ENCODE measurements at regions not wholly inside any gene's neighbourhood (a gene's known extent, or its start where the extent isn't known, plus 50 kb on each side); places are given as distances from the start of the nearest gene placed in this dataset.

- no CpG with 5 or more reads among the region's 6 CpGs for WGBS (ENCODE audit: extremely low coverage, insufficient coverage, low lambda C conversion rate)
- no peak overlapping the region for H2BK5ac ChIP-seq (ENCODE audit: low read length)
- H3K36me3 ChIP-seq (ENCODE audit: control insufficient read depth, insufficient read depth, low read length) = no peaks in the 10 kb centered on the region
- DNase-seq = no peak
- no peak overlapping the region for H2BK15ac ChIP-seq (replicated peaks; ENCODE audit: low read depth)
- H3K27ac ChIP-seq (ENCODE audit: low read depth, low read length) = no peak overlapping the region
- no peak overlapping the region for H3K18ac ChIP-seq (ENCODE audit: low read length)
- no peak overlapping the region for H4K5ac ChIP-seq (ENCODE audit: low read length)
- no peak overlapping the region for H3K4me2 ChIP-seq (ENCODE audit: low read length)
- H2AK5ac ChIP-seq (ENCODE audit: low read length) = no peak overlapping the region
- no peak overlapping the region for H3K9ac ChIP-seq (ENCODE audit: low read length)
- no peak overlapping the region for H3K4me3 ChIP-seq (ENCODE audit: low read length)
- H3K56ac ChIP-seq (ENCODE audit: low read length) = no peak overlapping the region
- no peaks in the 10 kb centered on the region for H3K79me2 ChIP-seq (ENCODE audit: control insufficient read depth, insufficient read depth, low read length)
- no peak overlapping the region for H4K8ac ChIP-seq (ENCODE audit: low read depth, low read length)
- H3K27me3 ChIP-seq (ENCODE audit: insufficient read depth, low read length, poor library complexity) = no peaks in the 10 kb centered on the region
- no peaks in the 10 kb centered on the region for H3K79me1 ChIP-seq (ENCODE audit: low read length)
- H2BK120ac ChIP-seq (ENCODE audit: low read depth, low read length) = no peak overlapping the region
- no peaks in the 10 kb centered on the region for H3K4me1 ChIP-seq (ENCODE audit: control insufficient read depth, low read depth, low read length)
- H3K23ac ChIP-seq (ENCODE audit: low read length) = no peak overlapping the region
- no peak overlapping the region for H3K4ac ChIP-seq (ENCODE audit: low read depth, low read length)
These were observed 286.5 kb upstream of the RBMS3 start for GRCh38 chr3:28994161-28994905.

- H3K36me3 ChIP-seq (ENCODE audit: control insufficient read depth, insufficient read depth, low read length) = no peaks in the 10 kb centered on the region
- no peak overlapping the region for H2AK5ac ChIP-seq (ENCODE audit: low read length)
- H3K79me1 ChIP-seq (ENCODE audit: low read length) = no peaks in the 10 kb centered on the region
- H3K9ac ChIP-seq (ENCODE audit: low read length) = no peak overlapping the region
- no CpG with 5 or more reads among the region's 4 CpGs for WGBS (ENCODE audit: extremely low coverage, insufficient coverage, low lambda C conversion rate)
- DNase-seq = no peak
- no peak overlapping the region for H3K27ac ChIP-seq (ENCODE audit: low read depth, low read length)
- H3K4me2 ChIP-seq (ENCODE audit: low read length) = no peak overlapping the region
- no peaks in the 10 kb centered on the region for H3K27me3 ChIP-seq (ENCODE audit: insufficient read depth, low read length, poor library complexity)
- H3K56ac ChIP-seq (ENCODE audit: low read length) = no peak overlapping the region
- no peaks in the 10 kb centered on the region for H3K79me2 ChIP-seq (ENCODE audit: control insufficient read depth, insufficient read depth, low read length)
- no peak overlapping the region for H3K23ac ChIP-seq (ENCODE audit: low read length)
- H4K8ac ChIP-seq (ENCODE audit: low read depth, low read length) = no peak overlapping the region
- H2BK120ac ChIP-seq (ENCODE audit: low read depth, low read length) = no peak overlapping the region
- no peaks in the 10 kb centered on the region for H3K4me1 ChIP-seq (ENCODE audit: control insufficient read depth, low read depth, low read length)
- no peak overlapping the region for H2BK5ac ChIP-seq (ENCODE audit: low read length)
- no peak overlapping the region for H3K4me3 ChIP-seq (ENCODE audit: low read length)
- no peak overlapping the region for H3K18ac ChIP-seq (ENCODE audit: low read length)
- no peak overlapping the region for H4K5ac ChIP-seq (ENCODE audit: low read length)
- H3K4ac ChIP-seq (ENCODE audit: low read depth, low read length) = no peak overlapping the region
- H2BK15ac ChIP-seq (replicated peaks; ENCODE audit: low read depth) = no peak overlapping the region
These were observed 275.8 kb upstream of the RBMS3 start for GRCh38 chr3:29004885-29005599.

GRCh38 chr3:29005862-29006261 lies 275.0 kb upstream of the RBMS3 start:
- no peak overlapping the region for H3K4me3 ChIP-seq (ENCODE audit: low read length)
- H3K27ac ChIP-seq (ENCODE audit: low read depth, low read length) = no peak overlapping the region
- H3K36me3 ChIP-seq (ENCODE audit: control insufficient read depth, insufficient read depth, low read length) = no peaks in the 10 kb centered on the region
- H3K56ac ChIP-seq (ENCODE audit: low read length) = no peak overlapping the region
- H3K18ac ChIP-seq (ENCODE audit: low read length) = no peak overlapping the region
- no peak overlapping the region for H2AK5ac ChIP-seq (ENCODE audit: low read length)
- no peak overlapping the region for H2BK120ac ChIP-seq (ENCODE audit: low read depth, low read length)
- no peak overlapping the region for H2BK5ac ChIP-seq (ENCODE audit: low read length)
- H3K4ac ChIP-seq (ENCODE audit: low read depth, low read length) = no peak overlapping the region
- no peak overlapping the region for H3K23ac ChIP-seq (ENCODE audit: low read length)
- no peaks in the 10 kb centered on the region for H3K79me2 ChIP-seq (ENCODE audit: control insufficient read depth, insufficient read depth, low read length)
- H4K5ac ChIP-seq (ENCODE audit: low read length) = no peak overlapping the region
- no peak overlapping the region for H3K9ac ChIP-seq (ENCODE audit: low read length)
- no peak overlapping the region for H2BK15ac ChIP-seq (replicated peaks; ENCODE audit: low read depth)
- no peaks in the 10 kb centered on the region for H3K27me3 ChIP-seq (ENCODE audit: insufficient read depth, low read length, poor library complexity)
- H3K79me1 ChIP-seq (ENCODE audit: low read length) = no peaks in the 10 kb centered on the region
- H4K8ac ChIP-seq (ENCODE audit: low read depth, low read length) = no peak overlapping the region
- DNase-seq = no peak
- no peak overlapping the region for H3K4me2 ChIP-seq (ENCODE audit: low read length)
- H3K4me1 ChIP-seq (ENCODE audit: control insufficient read depth, low read depth, low read length) = no peaks in the 10 kb centered on the region

DNA sequence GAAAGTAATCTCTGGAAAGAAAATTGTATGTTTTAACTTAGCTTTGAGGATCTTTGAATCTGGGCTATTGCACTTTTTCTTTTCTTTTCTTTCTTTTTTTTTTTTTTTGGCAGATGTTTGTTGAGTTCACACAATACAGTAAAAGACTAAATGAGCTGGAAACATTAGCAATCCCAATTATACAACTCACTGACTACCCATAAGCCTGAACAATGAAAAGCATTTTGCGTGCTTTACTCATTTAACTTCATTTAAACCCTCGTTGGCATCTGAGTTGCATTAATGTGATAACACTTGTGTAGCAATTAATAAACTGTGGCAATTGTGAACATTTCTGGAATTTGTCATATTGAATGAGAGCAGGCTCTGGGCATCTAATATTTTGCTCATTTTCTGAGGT lies 269.4 kb upstream of the RBMS3 start:
- no peak overlapping the region for H2AK5ac ChIP-seq (ENCODE audit: low read length)
- H2BK120ac ChIP-seq (ENCODE audit: low read depth, low read length) = no peak overlapping the region
- H3K56ac ChIP-seq (ENCODE audit: low read length) = no peak overlapping the region
- no peak for DNase-seq
- H3K9ac ChIP-seq (ENCODE audit: low read length) = no peak overlapping the region
- H3K36me3 ChIP-seq (ENCODE audit: control insufficient read depth, insufficient read depth, low read length) = no peaks in the 10 kb centered on the region
- H3K27me3 ChIP-seq (ENCODE audit: insufficient read depth, low read length, poor library complexity) = no peaks in the 10 kb centered on the region
- H3K4me1 ChIP-seq (ENCODE audit: control insufficient read depth, low read depth, low read length) = no peaks in the 10 kb centered on the region
- no peak overlapping the region for H3K4ac ChIP-seq (ENCODE audit: low read depth, low read length)
- H2BK15ac ChIP-seq (replicated peaks; ENCODE audit: low read depth) = no peak overlapping the region
- H3K4me3 ChIP-seq (ENCODE audit: low read length) = no peak overlapping the region
- WGBS (ENCODE audit: extremely low coverage, insufficient coverage, low lambda C conversion rate) = no CpG with 5 or more reads among the region's 2 CpGs
- no peaks in the 10 kb centered on the region for H3K79me1 ChIP-seq (ENCODE audit: low read length)
- H3K18ac ChIP-seq (ENCODE audit: low read length) = no peak overlapping the region
- no peaks in the 10 kb centered on the region for H3K79me2 ChIP-seq (ENCODE audit: control insufficient read depth, insufficient read depth, low read length)
- H3K27ac ChIP-seq (ENCODE audit: low read depth, low read length) = no peak overlapping the region
- no peak overlapping the region for H3K4me2 ChIP-seq (ENCODE audit: low read length)
- H4K8ac ChIP-seq (ENCODE audit: low read depth, low read length) = no peak overlapping the region
- no peak overlapping the region for H3K23ac ChIP-seq (ENCODE audit: low read length)
- H4K5ac ChIP-seq (ENCODE audit: low read length) = no peak overlapping the region
- H2BK5ac ChIP-seq (ENCODE audit: low read length) = no peak overlapping the region

DNA sequence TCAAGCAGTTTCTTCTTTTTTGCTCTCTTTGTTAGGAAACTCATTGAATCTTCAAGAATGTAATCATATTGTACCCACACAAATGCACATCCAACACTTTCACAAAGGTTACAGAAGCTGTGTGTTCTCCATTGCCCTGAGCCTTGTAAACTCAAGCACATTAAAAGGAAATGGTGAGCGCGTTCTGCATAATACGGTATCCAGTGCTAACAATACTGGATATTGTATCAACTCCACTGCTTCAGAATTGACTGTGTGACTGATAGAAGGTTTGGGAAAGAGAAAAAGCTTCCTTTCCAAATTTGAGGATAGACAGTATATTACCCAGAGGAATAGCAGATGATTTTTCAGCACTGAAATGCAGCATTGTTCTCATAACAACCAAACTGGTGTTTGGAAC lies 268.9 kb upstream of the RBMS3 start:
- Histone ChIP-seq H3K4me2 (ENCODE audit: low read length) (no peak overlapping the region), H2BK5ac (ENCODE audit: low read length) (no peak overlapping the region), H3K18ac (ENCODE audit: low read length) (no peak overlapping the region), H3K79me1 (ENCODE audit: low read length) (no peaks in the 10 kb centered on the region), H3K4ac (ENCODE audit: low read depth, low read length) (no peak overlapping the region), H4K5ac (ENCODE audit: low read length) (no peak overlapping the region), H3K23ac (ENCODE audit: low read length) (no peak overlapping the region), H3K36me3 (ENCODE audit: control insufficient read depth, insufficient read depth, low read length) (no peaks in the 10 kb centered on the region), H3K4me3 (ENCODE audit: low read length) (no peak overlapping the region), H3K4me1 (ENCODE audit: control insufficient read depth, low read depth, low read length) (no peaks in the 10 kb centered on the region), H2BK120ac (ENCODE audit: low read depth, low read length) (no peak overlapping the region), H3K79me2 (ENCODE audit: control insufficient read depth, insufficient read depth, low read length) (no peaks in the 10 kb centered on the region), H3K56ac (ENCODE audit: low read length) (no peak overlapping the region), H3K9ac (ENCODE audit: low read length) (no peak overlapping the region), H3K27ac (ENCODE audit: low read depth, low read length) (no peak overlapping the region), H3K27me3 (ENCODE audit: insufficient read depth, low read length, poor library complexity) (no peaks in the 10 kb centered on the region), H2AK5ac (ENCODE audit: low read length) (no peak overlapping the region), H2BK15ac (replicated peaks; ENCODE audit: low read depth) (no peak overlapping the region), H4K8ac (ENCODE audit: low read depth, low read length) (no peak overlapping the region)
- WGBS (ENCODE audit: extremely low coverage, insufficient coverage, low lambda C conversion rate) = no CpG with 5 or more reads among the region's 3 CpGs
- DNase-seq = no peak

- Histone ChIP-seq H3K56ac (ENCODE audit: low read length) (no peak overlapping the region), H3K36me3 (ENCODE audit: control insufficient read depth, insufficient read depth, low read length) (no peaks in the 10 kb centered on the region), H3K4me3 (ENCODE audit: low read length) (no peak overlapping the region), H3K79me1 (ENCODE audit: low read length) (no peaks in the 10 kb centered on the region), H3K23ac (ENCODE audit: low read length) (no peak overlapping the region), H2BK5ac (ENCODE audit: low read length) (no peak overlapping the region), H2BK120ac (ENCODE audit: low read depth, low read length) (no peak overlapping the region), H3K18ac (ENCODE audit: low read length) (no peak overlapping the region), H3K79me2 (ENCODE audit: control insufficient read depth, insufficient read depth, low read length) (no peaks in the 10 kb centered on the region), H4K8ac (ENCODE audit: low read depth, low read length) (no peak overlapping the region), H3K27ac (ENCODE audit: low read depth, low read length) (no peak overlapping the region), H3K27me3 (ENCODE audit: insufficient read depth, low read length, poor library complexity) (no peaks in the 10 kb centered on the region), H3K4me1 (ENCODE audit: control insufficient read depth, low read depth, low read length) (no peaks in the 10 kb centered on the region), H3K4me2 (ENCODE audit: low read length) (no peak overlapping the region), H3K4ac (ENCODE audit: low read depth, low read length) (no peak overlapping the region), H2AK5ac (ENCODE audit: low read length) (no peak overlapping the region), H4K5ac (ENCODE audit: low read length) (no peak overlapping the region), H2BK15ac (replicated peaks; ENCODE audit: low read depth) (no peak overlapping the region), H3K9ac (ENCODE audit: low read length) (no peak overlapping the region)
- DNase-seq = no peak
- no CpG with 5 or more reads among the region's 1 CpG for WGBS (ENCODE audit: extremely low coverage, insufficient coverage, low lambda C conversion rate)
These were observed 257.9 kb upstream of the RBMS3 start for GRCh38 chr3:29022976-29023375.

All from mesendoderm (in vitro differentiated cells).